ENCODE measurements at regions not wholly inside any gene's neighbourhood (a gene's known extent, or its start where the extent isn't known, plus 50 kb on each side); places are given as distances from the start of the nearest gene placed in this dataset.
A peak's percentile ranks its signal among the peaks of the same experiment; 100 is the strongest.

DNA sequence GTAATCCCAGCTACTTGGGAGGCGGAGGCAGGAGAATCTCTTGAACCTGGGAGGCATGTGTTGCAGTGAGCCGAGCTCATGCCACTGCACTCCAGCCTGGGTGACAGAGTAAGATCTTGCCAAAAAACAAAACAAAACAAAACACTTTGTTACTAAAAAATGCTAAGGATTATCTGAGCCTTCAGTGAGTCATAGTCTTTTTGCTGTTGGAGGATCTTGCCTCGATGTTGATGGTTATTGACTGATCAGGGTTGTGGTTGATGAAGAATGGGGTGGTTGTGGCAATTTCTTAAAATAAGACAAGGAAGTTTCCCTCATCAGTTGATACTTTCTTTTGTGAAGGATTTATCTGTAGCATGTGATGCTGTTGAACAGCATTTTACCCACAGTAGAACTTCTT lies 196.8 kb upstream of the HDDC2 start:
- no peak for DNase-seq

DNA sequence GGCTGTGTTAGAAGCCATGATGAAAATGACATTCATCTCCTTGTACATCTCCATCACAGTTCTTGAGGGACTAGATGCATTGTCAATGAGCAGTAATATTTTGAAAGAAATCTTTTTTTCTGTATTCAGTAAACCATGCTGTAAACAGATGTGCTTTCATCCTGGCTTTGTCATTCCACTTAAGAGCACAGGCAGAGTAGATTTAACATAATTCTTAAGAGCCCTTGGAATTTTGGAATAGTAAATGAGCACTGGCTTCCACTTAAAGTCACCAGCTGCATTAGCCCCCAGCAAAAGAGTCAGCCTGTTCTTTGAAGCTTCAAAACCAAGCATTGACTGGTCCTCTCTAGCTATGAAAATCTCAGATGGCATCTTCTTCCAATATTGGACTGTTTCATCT lies 197.8 kb upstream of the HDDC2 start:
- no peak for DNase-seq

DNA sequence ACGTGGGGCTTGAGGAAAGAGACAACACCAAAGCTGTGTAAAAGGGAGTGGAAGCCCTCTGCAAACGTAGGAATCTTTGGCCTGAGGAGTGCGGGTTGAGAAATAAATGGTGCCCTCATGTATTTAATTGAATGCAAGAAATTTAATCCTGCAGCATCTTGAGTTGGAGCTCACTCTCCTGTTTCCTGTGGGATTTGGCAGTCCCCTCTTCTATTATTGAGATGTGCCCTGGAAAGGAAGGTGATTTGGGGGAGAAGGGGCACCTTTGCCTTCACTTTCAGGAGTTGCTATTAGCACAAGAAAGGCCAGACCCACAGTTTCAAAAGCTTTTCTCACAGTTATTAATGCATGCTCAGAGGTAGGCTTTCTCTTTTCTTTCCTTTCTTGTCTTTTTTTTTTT lies 201.4 kb upstream of the HDDC2 start:
- DNase-seq = no peak

DNA sequence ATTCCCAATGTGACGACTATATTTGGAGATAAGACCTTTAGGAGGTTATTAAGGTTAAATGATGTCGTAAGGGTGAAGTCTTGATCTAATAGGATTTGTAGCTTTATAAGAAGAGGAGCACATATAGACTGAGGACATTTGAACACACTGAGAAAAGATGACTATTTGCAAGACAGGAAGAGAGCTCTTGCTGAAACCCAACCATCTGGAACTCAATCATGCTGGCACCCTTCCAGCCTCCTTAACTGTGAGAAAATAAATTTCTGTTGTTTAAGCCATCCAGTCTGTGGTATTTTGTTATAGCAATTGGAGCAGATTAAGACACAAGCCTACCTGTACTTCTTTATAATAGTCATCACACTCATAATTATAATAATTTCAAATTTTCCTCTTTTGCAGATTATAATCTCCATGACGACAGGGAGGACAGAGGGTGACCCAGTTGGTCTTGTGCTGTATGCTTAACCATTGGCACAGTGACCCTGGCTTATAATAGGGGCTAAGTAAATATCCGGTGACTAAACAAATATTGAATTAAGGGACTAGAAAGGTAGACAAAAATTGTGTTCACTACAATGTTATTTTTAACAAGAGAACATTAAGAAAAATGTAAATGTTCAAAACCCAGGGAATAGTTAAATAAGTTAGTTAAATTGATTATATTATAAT lies 206.4 kb upstream of the HDDC2 start:
- peak; percentile 43 for DNase-seq

DNA sequence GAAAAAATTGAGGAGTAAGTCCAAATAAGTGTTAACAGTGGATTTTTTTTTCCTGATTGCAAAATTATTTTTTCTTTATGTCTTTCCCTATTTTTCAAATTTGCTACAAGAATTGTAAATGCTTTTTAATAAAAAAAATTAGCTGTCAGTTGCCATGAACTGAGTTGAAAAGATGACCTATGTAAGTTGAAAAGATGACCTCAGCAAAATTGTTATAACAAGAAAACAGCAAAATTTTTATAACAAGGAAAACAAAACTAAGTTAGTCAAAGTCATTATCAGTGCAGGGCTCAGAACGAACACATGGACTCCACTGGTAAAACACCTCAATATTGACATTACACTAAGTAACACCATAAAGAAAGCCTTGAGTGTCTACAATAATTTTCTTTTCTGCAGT lies 207.0 kb upstream of the HDDC2 start:
- no peak for DNase-seq

DNA sequence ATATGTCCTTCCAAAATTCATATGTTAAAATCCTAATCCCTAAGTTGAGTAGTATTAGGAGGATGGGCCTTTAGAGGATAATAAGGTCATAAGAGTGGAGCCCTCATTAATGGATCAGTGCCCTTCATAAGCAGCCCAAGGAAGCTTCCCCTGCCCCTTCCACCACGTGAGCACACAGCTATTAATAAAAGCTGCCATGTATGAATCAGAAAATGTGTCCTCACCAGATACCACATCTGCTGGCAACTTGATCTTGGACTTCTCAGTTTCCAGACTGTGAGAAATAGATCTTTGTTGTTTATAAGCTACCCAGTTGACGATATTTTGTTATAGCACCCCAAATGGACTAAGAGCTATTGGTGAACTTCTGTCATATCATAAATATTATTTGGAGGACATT lies 207.7 kb upstream of the HDDC2 start:
- DNase-seq = no peak

DNA sequence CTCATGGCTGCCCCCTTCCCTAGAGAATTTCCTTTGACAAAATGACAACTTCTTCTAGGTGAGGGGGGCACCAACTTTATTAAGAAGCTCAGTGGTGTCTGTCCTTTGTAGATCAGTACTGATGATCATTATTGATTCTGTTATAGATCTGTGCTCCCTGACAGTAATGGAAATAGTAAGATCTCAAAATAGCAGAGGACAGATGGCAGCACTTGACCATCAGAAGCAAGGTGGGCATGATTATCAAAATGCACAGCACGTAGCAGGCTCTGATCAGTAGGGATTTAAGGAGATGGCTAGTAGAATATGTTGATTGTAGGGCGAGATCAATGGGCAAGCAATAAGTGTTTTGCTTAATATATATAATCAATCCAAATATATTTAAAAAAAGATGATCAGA lies 208.6 kb upstream of the HDDC2 start:
- DNase-seq = no peak

DNA sequence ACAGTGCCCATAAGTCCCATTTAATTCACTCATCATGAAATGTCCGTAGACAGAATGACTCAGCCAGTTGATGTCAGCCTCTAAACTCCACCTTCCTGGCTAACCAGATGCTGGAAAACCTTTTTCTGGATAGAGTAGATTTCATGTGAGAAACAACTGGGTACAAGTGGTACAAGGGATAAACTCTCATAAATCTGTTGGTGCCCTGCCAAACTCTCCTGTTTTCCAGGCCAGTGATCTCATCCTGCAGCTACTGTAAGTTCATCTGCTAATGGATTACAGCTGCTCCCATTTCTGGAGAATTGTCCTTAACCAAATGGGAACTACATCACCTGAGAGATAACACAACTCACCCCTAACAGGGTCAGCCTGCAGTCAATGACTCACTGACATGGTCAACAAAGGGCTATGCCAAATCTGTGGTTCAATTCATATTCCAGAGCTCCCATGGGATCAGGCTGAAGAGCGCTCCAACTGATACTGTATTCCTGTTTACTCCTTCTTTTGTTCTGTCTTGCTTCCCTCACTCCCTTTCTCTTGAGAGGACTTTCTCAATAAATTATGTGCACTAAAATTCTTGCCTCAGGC lies 210.1 kb upstream of the HDDC2 start:
- no peak for DNase-seq

DNA sequence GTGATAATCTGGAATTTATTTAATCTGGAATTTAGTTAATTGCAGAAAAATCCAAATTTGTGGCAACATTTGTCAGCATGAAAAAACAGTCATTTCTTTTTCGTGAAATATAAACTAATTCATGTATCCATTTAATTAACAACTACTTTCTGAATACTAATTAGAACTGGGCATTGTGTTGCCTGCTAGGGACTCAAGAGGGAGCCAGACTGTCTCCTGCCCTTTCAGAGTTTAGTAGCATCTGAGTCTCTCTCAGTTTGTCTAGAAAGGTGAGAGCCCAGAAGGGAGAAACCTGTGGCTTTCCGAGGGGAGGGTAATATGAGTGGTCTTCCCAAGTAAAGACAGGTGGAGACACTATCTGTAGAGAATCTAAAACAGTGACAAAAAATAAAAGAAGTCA lies 210.9 kb upstream of the HDDC2 start:
- no peak for DNase-seq

DNA sequence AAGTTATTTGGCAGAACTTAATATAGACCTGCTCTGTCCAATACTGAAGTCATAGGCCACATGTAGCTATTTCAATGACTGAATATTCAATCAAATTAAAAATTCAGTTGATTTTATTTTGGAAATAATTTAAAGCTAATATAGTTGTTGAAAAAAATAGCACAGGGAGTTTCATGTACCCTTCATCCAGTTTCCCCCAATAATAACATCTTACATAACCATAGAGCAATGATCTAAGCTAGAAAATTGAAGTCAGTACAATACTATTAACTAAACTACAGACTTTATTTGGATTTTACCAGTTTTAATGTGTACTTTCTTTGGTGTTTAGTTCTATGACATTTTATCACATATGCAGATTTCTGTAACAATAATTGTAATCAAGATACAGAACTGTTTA lies 212.2 kb upstream of the HDDC2 start:
- no peak for DNase-seq

DNA sequence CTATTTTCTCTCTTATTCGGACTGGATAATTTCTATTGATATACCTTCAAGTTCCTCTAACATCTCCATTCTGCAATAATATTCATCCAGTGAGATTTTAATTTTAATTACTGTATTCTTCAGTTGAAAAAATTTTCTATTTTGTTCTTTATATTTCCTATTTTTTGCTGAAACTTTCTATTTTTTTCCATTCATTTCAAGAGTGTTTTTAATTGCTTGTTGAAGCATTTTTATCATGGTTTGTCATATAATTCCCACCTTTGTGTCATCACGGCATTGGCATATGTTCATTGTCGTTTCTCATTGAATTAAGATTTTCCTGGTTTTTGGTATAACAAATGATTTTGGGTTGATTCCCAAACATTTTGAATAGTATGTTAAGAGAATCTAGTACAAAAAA lies 214.9 kb upstream of the HDDC2 start:
- no peak for DNase-seq

DNA sequence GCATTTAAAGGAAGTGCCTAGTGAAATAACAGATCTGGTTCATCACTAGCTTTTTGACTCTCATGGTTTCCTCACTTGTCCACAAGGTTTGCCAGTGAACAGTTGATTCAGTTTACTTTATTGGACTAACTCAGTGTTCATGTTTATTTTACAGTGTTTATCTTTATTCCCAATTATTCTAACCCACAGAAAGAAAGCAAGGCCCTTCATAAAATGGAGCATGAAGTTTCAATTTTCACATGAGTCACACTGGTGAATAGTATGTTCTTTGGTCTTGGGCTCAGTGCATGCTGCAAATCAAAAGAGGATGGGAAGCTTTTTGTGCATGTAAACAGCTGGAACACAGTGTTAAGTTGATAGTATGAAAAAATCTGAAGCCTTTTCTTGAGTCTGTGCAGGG lies 217.6 kb upstream of the HDDC2 start:
- peak; percentile 2 for DNase-seq

DNA sequence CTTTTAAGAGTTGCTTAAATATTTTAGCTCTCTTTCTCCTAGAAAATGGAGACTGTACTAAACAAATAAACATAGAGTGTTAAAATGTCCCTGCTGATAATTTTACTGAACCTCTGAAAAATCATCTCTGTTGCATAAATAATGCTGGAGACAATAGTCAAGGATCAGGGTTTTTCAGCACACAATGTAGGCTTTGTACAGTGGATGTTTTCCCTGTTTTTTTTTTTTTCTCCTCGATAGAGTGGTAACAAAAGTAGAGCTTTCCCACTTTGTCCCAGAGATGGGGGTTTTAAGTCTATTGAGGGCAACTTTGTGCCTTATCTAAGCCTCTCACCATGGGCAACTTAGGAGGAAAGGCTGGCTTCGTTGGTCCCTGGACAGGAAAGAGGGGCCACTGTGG lies 222.6 kb upstream of the HDDC2 start:
- DNase-seq = no peak

DNA sequence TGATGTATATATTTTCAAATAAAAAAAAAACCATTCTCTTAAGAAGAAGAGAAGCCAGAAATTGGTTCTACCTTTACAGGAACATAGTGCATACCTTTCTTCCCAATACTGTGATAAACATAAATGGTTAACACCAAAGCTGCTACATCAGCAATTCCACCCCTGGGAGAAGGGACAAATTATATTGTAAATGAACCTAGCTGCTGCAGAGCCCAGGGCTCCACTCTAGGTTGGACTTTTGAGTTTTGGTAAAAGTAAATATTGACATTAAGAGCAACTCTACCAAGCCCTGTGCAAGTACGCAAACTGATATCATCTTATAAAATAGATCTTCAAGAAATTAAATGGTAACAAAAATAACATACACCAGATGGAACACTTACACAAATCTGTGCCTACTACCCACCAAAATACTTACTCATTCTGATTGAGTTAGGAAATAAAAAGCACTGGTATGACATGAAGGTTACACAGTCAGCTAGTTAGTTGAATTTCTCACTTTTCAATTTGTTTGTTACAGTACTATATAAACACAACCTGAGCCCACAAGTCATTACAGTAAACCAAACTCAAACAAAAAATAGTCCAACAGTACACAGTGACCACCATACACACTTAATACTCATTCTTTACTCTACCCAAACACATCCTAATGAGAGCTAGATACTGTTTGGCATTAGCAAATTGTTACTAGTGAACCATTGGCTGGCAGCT lies 223.3 kb upstream of the HEY2 start:
- no peak for DNase-seq

DNA sequence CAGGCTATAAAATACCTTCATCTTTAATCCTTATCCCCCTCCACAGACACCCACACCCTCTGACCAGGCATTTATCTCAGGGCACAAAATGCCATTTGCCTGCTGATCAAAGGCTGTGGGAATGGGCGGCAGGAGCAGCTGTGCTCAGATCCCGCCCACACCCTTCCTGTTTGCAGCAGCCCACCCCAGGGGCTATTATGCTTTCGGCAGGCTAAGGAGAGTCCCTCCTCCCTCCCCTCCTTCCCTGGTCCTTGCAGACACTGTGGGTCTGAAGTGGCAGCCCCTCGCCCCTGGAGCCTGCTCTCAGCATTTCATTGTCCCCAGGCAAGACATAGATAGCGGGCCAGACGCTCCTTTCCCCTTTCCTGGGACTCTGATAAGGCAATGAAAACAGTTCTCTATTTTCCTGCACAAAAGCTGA lies 220.8 kb upstream of the HEY2 start:
- peak; percentile 27 for DNase-seq

DNA sequence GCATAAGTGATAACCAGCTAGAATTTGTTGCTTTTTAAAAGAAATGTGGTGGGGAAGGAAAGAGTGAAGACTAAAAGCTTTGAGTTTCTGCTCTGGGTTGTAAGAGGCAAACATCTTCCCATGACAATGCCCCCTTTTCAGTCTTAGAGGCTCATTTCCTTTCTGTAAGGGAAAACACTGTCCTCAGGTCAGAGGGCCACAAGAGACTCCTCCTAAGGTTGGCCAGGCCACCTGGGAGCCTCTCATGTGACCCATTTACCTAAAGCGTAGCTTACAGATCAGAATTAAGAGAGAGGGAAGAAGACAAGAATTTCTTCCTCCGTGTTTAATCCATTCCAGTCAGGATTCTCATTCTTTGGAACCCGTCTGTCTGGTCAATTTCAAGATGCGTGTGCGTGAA lies 220.4 kb upstream of the HEY2 start:
- no peak for DNase-seq

DNA sequence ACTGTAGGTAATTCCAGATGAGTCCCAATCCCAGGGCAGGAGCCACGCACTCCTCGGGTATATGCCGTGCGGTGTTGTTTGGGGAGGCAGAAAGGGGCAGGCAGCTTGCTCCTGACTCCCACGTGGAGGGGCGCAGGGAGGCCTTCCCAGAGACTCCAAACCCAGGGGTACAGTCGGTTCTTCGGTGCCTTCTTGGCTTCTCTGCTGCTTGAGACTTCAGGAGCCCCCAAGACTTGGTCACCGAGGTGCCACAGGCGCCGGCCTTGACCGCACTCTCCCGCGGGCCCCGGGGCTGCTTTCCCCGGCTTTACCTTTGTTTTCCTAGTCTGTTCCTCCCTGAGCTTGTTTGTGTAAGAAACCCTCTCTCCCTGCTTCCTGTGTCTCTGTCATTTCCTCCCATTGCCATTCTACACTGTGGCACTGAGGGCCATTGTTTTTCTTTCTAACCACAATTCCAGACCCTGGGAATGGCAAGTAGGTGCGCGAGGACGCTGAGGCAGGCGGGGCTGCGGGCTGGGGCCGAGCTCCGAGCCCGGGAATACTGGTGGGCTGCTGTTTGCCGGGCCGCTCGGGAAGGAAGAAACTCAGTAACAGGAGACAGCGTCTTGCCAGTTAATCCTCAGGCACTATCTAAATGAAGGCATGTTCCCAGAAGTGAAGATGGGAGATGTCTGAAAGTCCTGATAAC lies 215.6 kb upstream of the HEY2 start:
- no peak for DNase-seq

DNA sequence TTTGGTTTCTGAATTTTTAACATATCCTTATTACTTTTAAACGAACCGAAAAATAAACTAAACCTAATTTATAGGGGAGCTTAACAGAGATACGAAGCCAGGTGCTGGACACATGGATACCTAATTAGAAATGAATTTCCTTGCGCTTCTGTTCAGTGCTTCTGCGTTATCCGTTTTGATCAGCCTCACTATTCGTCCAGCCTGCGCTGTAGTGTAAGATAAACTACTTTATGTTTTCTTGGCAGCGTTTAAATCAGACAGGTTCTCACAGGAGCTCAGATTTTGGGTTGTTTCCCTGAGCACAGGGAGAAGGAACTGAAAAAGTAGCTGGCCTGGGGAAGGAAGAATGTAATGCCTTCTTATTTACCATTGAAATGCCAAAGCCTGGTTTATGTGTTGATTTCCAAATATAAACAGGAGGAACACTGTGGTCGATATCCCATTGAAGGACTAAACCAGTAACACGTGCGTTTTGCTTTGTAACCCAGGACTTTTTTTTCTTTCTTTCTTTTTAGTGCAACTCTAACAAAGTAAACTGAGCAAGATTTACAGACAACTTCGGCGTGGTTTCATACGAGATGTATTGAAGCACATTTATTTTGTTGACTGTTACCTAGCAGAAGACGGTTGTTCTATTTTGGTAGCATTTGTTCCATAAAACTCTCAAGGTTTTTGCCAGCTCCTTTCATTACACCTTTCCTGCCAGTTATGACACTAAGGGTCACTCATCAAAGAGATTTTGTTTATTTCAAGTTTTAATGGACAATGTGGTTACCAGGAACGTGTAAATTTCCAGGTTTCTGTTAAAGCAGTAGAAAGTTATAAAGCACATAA lies 214.8 kb upstream of the HEY2 start:
- DNase-seq = no peak

DNA sequence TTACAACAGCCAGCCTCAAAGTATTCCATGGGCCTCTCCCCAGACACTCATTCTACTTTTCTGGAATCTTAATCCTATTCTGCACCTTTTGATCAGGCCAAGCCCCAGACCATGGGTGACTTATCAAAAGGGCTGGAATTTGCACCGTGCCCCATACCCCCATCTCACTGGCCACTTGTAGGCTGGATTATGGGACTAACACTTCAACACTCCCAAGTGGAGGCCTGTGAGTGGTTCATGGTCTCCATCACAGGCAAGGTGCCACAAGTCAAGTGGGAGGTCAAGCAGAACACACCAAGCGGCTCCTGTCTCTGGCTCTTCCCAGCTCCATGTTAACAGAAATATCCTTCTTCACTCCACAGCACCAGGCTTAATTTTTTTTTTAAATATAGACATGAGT lies 212.3 kb upstream of the HEY2 start:
- no peak for DNase-seq

DNA sequence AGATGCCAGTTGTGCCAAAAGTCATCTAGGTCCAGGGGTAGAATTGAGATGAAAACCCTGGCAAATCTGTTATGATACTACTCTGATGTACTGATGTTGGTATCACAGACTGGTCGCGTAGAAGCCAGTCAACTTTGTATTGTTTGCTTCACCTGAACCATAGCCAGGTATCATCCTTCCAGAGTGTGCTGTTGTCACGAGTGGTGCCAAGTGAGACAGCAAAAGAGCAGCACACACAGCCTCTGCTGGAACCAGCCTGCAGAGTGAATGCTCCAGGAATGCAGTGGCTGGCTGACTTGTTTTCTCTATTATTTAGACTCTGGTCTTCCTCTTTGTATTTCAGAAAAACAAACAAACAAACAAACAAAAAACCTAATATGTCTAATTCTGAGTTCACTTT lies 209.5 kb upstream of the HEY2 start:
- DNase-seq = no peak

DNA sequence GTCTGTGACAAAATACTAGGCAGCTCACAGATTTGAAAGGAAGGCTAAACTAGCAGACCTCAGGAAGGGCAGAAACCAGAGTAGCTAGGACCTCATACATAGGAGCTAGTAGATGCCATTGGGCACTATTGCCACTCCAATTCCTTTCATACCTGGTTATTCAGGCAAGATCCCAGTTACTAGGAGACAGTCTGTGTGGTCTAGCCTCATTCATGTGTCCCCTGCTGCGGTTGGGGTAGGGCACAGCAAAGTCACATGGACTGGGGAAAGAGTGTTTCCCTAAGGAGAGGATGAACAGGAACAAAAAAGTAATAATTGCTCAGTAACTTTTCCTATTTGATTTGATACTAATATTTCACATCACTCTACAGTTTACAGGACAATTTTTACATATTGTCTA lies 204.6 kb upstream of the HEY2 start:
- DNase-seq = no peak

DNA sequence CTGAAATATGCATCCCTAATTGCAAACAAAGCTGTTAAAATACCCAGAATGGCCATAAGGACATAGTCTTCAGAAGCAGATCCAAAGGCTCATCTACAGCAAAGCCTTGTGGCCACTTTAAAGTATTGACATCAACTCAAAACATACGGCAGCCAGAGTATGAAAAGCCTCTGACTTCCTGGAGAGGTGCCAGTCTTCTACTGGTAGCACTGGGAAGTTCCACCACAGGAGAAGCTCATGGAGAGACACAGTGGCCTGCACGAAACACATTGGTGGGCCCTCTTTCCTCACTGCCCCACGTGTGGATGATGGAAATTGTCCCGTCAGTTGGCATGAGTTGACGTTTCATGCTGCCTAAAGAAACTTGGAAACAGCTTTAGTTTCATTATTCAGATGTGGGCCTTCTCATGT lies 202.6 kb upstream of the HEY2 start:
- DNase-seq = peak; percentile 37

DNA sequence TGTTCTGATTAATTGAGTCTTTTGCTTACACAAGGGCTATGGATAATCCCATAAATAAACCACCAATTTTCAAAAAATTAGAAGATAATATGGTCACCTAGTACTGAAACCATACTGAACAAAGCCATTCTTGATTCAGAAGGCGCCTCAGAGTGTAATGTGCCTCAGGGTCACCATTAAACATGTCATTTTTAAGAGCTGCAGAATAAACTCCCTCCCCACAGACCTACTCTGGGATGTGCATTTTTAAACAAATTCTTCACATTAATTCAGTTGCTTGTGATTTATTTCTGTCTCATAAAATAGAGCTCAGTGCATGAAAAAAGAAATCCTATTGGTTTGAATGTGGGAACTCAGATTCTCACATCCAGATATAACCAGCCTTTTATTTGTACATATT lies 202.1 kb upstream of the HEY2 start:
- no peak for DNase-seq

All from tongue (tissue), 1 donor.